Neural progenitor cell (in vitro differentiated cells): ENCODE measurements at regions not wholly inside any gene's neighbourhood (a gene's known extent, or its start where the extent isn't known, plus 50 kb on each side); places are given as distances from the start of the nearest gene placed in this dataset.
"Not testable (repeated sequence)": the region's sequence is repeated elsewhere in the genome, so short reads cannot be mapped to it uniquely, and the experiment has no call there.

ENCODE experiments used
- DNase-seq: peaks from one replicate; pipeline ENCODE4 v3.0.0-alpha.2; 2016; ENCODE audit warnings: low spot score
- H2AFZ ChIP-seq: fragments of 200-600 bp; sonication (generic); replicated peaks from 2 replicates; pipeline ENCODE4 v1.6.1; 2016; ENCODE audit warnings: antibody characterized with exemption
- H3F3A ChIP-seq: fragments of 200-600 bp; sonication (generic); 2 replicates; pipeline ENCODE4 v1.6.1; 2016; ENCODE audit warnings: antibody characterized with exemption, low read depth
- H3K27ac ChIP-seq: fragments of 200-600 bp; sonication (generic); 2 replicates; pipeline ENCODE4 v1.5.1; 2016; ENCODE audit warnings: mild to moderate bottlenecking
- H3K27me3 ChIP-seq: fragments of 200-600 bp; sonication (generic); 2 replicates; pipeline ENCODE4 v1.6.1; 2016; ENCODE audit warnings: mild to moderate bottlenecking, moderate library complexity
- H3K36me3 ChIP-seq: fragments of 200-600 bp; sonication (generic); 2 replicates; pipeline ENCODE4 v1.5.1; 2016
- H3K4me1 ChIP-seq: fragments of 200-600 bp; sonication (generic); 2 replicates; pipeline ENCODE4 v1.6.1; 2016; ENCODE audit warnings: mixed run types
- H3K4me2 ChIP-seq: fragments of 200-600 bp; sonication (generic); 2 replicates; pipeline ENCODE4 v1.6.1; 2016
- H3K4me3 ChIP-seq: fragments of 200-600 bp; sonication (generic); 2 replicates; pipeline ENCODE4 v1.5.1; 2016
- H3K79me2 ChIP-seq: fragments of 200-600 bp; sonication (generic); 2 replicates; pipeline ENCODE4 v1.6.1; 2016; ENCODE audit warnings: low read depth
- H3K9ac ChIP-seq: fragments of 200-600 bp; sonication (generic); 2 replicates; pipeline ENCODE4 v1.6.1; 2016
- H3K9me3 ChIP-seq: fragments of 200-600 bp; sonication (generic); 2 replicates; pipeline ENCODE4 v1.5.1; 2016; ENCODE audit warnings: low read depth
- H4K20me1 ChIP-seq: fragments of 200-600 bp; sonication (generic); 2 replicates; pipeline ENCODE4 v1.6.1; 2016; ENCODE audit warnings: low read depth
- H3K27ac Mint-ChIP-seq: 3 replicates; pipeline ENCODE4 v1.8.0; 2021; ENCODE audit warnings: mixed read lengths
- H3K27me3 Mint-ChIP-seq: 2 replicates; pipeline ENCODE4 v1.8.0; 2022; ENCODE audit warnings: low read depth, mild to moderate bottlenecking, inconsistent platforms, moderate library complexity, mixed read lengths; ENCODE audit not compliant: insufficient read depth
- H3K36me3 Mint-ChIP-seq: 3 replicates; pipeline ENCODE4 v1.8.0; 2021; ENCODE audit warnings: mixed read lengths
- H3K4me1 Mint-ChIP-seq: 3 replicates; pipeline ENCODE4 v1.8.0; 2021; ENCODE audit warnings: mixed read lengths
- H3K4me3 Mint-ChIP-seq: 3 replicates; pipeline ENCODE4 v1.8.0; 2021; ENCODE audit warnings: mild to moderate bottlenecking, moderate library complexity, mixed read lengths
- H3K9me3 Mint-ChIP-seq: 3 replicates; pipeline ENCODE4 v1.8.0; 2020; ENCODE audit warnings: mixed read lengths
- CTCF ChIP-seq: fragments of 200-600 bp; sonication (generic); IDR thresholded peaks from 2 replicates; pipeline ENCODE4 v1.5.1; 2017; ENCODE audit warnings: antibody characterized with exemption, mild to moderate bottlenecking
- EZH2 ChIP-seq: fragments of 200-600 bp; sonication (generic); IDR thresholded peaks from 2 replicates; pipeline ENCODE4 v1.6.1; 2017; ENCODE audit warnings: antibody characterized with exemption, mild to moderate bottlenecking, moderate library complexity
- EZH2phosphoT487 ChIP-seq: fragments of 200-600 bp; sonication (generic); IDR thresholded peaks from 2 replicates; pipeline ENCODE4 v1.6.1; 2017; ENCODE audit warnings: antibody characterized with exemption

GRCh38 chr3:75272691-75273090 lies 391.4 kb upstream of the FRG2C start:
- no peak for DNase-seq
- H3K4me3 ChIP-seq: no peak overlapping the region
- peaks cover 1% of the 10 kb centered on the region for H3K27me3 Mint-ChIP-seq
- H3K36me3 Mint-ChIP-seq: no peaks in the 10 kb centered on the region
- no peaks in the 10 kb centered on the region for H3F3A ChIP-seq
- no peak overlapping the region for H3K9ac ChIP-seq
- peaks cover 3% of the 10 kb centered on the region for H3K4me1 ChIP-seq
- H3K79me2 ChIP-seq: no peaks in the 10 kb centered on the region
- TF ChIP-seq EZH2phosphoT487: no peak
- TF ChIP-seq EZH2: no peak
- TF ChIP-seq CTCF: no peak
- no peaks in the 10 kb centered on the region for H3K9me3 Mint-ChIP-seq
- no peaks in the 10 kb centered on the region for H3K9me3 ChIP-seq
- H3K27ac ChIP-seq: no peak overlapping the region
- no peak overlapping the region for H3K4me2 ChIP-seq
- H3K4me1 Mint-ChIP-seq: peaks cover 20% of the 10 kb centered on the region
- H3K4me3 Mint-ChIP-seq: no peak overlapping the region
- no peaks in the 10 kb centered on the region for H4K20me1 ChIP-seq
- no peak overlapping the region for H2AFZ ChIP-seq
- no peaks in the 10 kb centered on the region for H3K36me3 ChIP-seq
- no peaks in the 10 kb centered on the region for H3K27me3 ChIP-seq
- H3K27ac Mint-ChIP-seq: no peak overlapping the region

DNA sequence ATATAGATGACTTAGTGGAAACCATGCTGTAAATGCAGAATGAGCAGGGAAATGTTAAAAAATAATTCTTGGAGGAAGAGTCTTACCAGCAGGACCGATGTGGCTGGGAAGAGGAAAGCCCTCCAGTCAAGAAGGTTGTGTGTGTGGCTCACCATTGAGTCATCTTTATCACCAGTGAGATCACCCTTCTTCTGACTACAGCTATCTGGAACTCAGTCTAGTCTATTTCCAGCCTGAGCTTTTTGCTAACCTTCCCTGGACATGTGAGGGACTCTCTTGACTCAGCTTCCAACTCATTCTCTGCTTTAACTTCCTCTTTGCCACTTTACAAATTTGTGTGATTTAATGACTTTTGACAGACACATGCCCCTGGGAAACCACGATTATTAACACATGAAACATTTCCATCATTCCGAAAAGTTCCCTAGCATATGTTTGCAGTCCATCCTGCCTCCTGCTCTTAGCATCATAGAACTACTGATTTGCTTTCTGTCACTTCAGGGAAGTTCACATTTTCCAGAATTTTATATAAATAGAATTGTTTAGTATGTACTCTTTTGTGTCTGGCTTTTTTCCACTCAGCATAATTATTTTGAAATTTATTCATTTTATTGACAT lies 378.5 kb upstream of the FRG2C start:
- H3K4me2 ChIP-seq, H3K36me3 ChIP-seq, H3K9me3 ChIP-seq, H3K4me3 Mint-ChIP-seq, H2AFZ ChIP-seq, H3K27me3 Mint-ChIP-seq, H3K27me3 ChIP-seq, H3K27ac Mint-ChIP-seq, H3K9me3 Mint-ChIP-seq, H4K20me1 ChIP-seq, H3K4me1 ChIP-seq, H3K36me3 Mint-ChIP-seq, H3F3A ChIP-seq, H3K4me1 Mint-ChIP-seq, H3K9ac ChIP-seq, H3K4me3 ChIP-seq, DNase-seq, H3K79me2 ChIP-seq, H3K27ac ChIP-seq: not testable (repeated sequence)

DNA sequence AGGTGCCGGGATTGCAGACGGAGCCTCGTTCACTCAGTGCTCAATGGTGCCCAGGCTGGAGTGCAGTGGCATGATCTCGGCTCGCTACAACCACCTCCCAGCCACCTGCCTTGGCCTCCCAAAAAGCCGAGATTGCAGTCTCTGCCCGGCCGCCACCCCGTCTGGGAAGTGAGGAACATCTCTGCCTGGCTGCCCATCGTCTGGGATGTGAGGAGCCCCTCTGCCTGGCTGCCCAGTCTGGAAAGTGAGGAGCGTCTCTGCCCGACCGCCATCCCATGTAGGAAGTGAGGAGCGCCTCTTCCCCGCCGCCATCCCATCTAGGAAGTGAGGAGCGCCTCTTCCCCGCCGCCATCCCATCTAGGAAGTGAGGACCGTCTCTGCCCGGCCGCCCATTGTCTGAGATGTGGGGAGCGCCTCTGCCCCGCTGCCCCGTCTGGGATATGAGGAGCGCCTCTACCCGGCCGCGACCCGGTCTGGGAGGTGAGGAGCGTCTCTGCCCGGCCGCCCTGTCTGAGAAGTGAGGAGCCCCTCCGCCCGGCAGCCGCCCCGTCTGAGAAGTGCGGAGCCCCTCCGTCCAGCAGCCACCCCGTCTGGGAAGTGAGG lies 375.1 kb upstream of the FRG2C start:
- not testable (repeated sequence) for H3K4me1 ChIP-seq, H4K20me1 ChIP-seq, H3K9me3 ChIP-seq, H3K27ac Mint-ChIP-seq, H3K27ac ChIP-seq, H3K36me3 Mint-ChIP-seq, H3K27me3 ChIP-seq, DNase-seq, H2AFZ ChIP-seq, H3K27me3 Mint-ChIP-seq, H3K4me1 Mint-ChIP-seq, H3K4me2 ChIP-seq, H3K9ac ChIP-seq, H3K9me3 Mint-ChIP-seq, H3F3A ChIP-seq, H3K4me3 ChIP-seq, H3K4me3 Mint-ChIP-seq, H3K79me2 ChIP-seq, H3K36me3 ChIP-seq

DNA sequence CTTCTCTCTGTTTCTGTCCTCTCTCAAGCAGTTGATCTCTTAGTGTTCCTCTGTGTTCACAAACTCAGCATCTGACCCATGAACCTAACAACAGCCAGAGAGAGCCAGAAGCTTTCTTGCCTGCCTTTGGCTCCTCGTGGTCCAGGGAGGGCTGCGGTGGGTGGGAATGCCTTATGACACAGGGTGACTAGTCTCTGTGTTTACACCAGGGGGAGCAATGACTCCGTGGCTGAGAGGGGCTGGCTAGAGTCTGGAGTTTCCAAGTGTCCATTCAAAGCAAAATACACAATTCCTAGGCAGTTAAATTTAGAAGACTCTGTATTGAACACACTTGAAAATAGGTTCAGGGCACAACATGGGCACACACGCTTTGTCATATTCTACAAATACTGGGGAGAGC lies 370.0 kb upstream of the FRG2C start:
- no peaks in the 10 kb centered on the region for H3F3A ChIP-seq
- no peaks in the 10 kb centered on the region for H3K36me3 ChIP-seq
- H4K20me1 ChIP-seq: no peaks in the 10 kb centered on the region
- DNase-seq: peak; percentile 67
- peaks cover 5% of the 10 kb centered on the region for H3K9me3 Mint-ChIP-seq
- no peaks in the 10 kb centered on the region for H3K79me2 ChIP-seq
- no peaks in the 10 kb centered on the region for H3K4me1 ChIP-seq
- no peak overlapping the region for H3K27ac Mint-ChIP-seq
- no peaks in the 10 kb centered on the region for H3K4me1 Mint-ChIP-seq
- no peaks in the 10 kb centered on the region for H3K36me3 Mint-ChIP-seq
- no peak overlapping the region for H3K9ac ChIP-seq
- no peak overlapping the region for H2AFZ ChIP-seq
- H3K27ac ChIP-seq: no peak overlapping the region
- H3K9me3 ChIP-seq: no peaks in the 10 kb centered on the region
- peaks cover 6% of the 10 kb centered on the region for H3K27me3 ChIP-seq
- H3K4me3 ChIP-seq: no peak overlapping the region
- no peaks in the 10 kb centered on the region for H3K27me3 Mint-ChIP-seq
- H3K4me2 ChIP-seq: no peak overlapping the region
- TF ChIP-seq EZH2phosphoT487 (no peak), EZH2 (no peak), CTCF (peak; percentile 70)
- H3K4me3 Mint-ChIP-seq: no peak overlapping the region
